Rectal smooth muscle tissue (tissue), 1 donor: ENCODE measurements at regions not wholly inside any gene's neighbourhood (a gene's known extent, or its start where the extent isn't known, plus 50 kb on each side); places are given as distances from the start of the nearest gene placed in this dataset.

Experiments
- H3K27ac ChIP-seq: one replicate; pipeline ENCODE4 v1.7.0; 2013; ENCODE audit warnings: low read depth, low read length, inconsistent platforms
- H3K27me3 ChIP-seq: one replicate; pipeline ENCODE4 v1.7.0; 2013; ENCODE audit warnings: low read length; ENCODE audit not compliant: control insufficient read depth, insufficient read depth
- H3K36me3 ChIP-seq: one replicate; pipeline ENCODE4 v1.7.0; 2013; ENCODE audit warnings: low read length; ENCODE audit not compliant: control insufficient read depth, insufficient read depth
- H3K4me1 ChIP-seq: one replicate; pipeline ENCODE4 v1.7.0; 2013; ENCODE audit warnings: low read length; ENCODE audit not compliant: control insufficient read depth, insufficient read depth
- H3K4me3 ChIP-seq: one replicate; pipeline ENCODE4 v1.7.0; 2013; ENCODE audit warnings: low read length
- H3K9ac ChIP-seq: one replicate; pipeline ENCODE4 v1.7.0; 2013; ENCODE audit warnings: low read length

GRCh38 chr12:115466076-115466475 is 782.1 kb upstream of the TBX3 start:
- H3K9ac ChIP-seq: no peak overlapping the region
- H3K36me3 ChIP-seq: no peaks in the 10 kb centered on the region
- H3K27me3 ChIP-seq: no peaks in the 10 kb centered on the region

GRCh38 chr12:115464661-115465060 is 780.7 kb upstream of the TBX3 start:
- Histone ChIP-seq H3K36me3 (no peaks in the 10 kb centered on the region), H3K9ac (no peak overlapping the region), H3K27me3 (no peaks in the 10 kb centered on the region), H3K4me3 (no peak overlapping the region), H3K27ac (no peak overlapping the region), H3K4me1 (no peaks in the 10 kb centered on the region)

More at GRCh38 chr12:115466076-115466475, 782.1 kb upstream of the TBX3 start:
- Histone ChIP-seq H3K4me3 (no peak overlapping the region), H3K27ac (no peak overlapping the region), H3K4me1 (no peaks in the 10 kb centered on the region)

- Histone ChIP-seq H3K27me3 (no peaks in the 10 kb centered on the region), H3K4me3 (no peak overlapping the region), H3K4me1 (no peaks in the 10 kb centered on the region), H3K9ac (no peak overlapping the region), H3K36me3 (no peaks in the 10 kb centered on the region), H3K27ac (no peak overlapping the region)
Measured at GRCh38 chr12:115464111-115464581, 780.2 kb upstream of the TBX3 start.

GRCh38 chr12:115461401-115461800 is 777.4 kb upstream of the TBX3 start:
- H3K36me3 ChIP-seq: no peaks in the 10 kb centered on the region
- H3K4me3 ChIP-seq: no peak overlapping the region
- no peaks in the 10 kb centered on the region for H3K4me1 ChIP-seq
- H3K9ac ChIP-seq: no peak overlapping the region
- H3K27ac ChIP-seq: no peak overlapping the region
- no peaks in the 10 kb centered on the region for H3K27me3 ChIP-seq

GRCh38 chr12:115457798-115458197 is 773.8 kb upstream of the TBX3 start:
- H3K4me3 ChIP-seq: no peak overlapping the region

GRCh38 chr12:115456946-115457689 is 773.1 kb upstream of the TBX3 start:
- no peak overlapping the region for H3K9ac ChIP-seq
- peaks cover 3% of the 10 kb centered on the region for H3K27me3 ChIP-seq
- no peaks in the 10 kb centered on the region for H3K36me3 ChIP-seq
- H3K4me1 ChIP-seq: no peaks in the 10 kb centered on the region
- H3K4me3 ChIP-seq: no peak overlapping the region
- no peak overlapping the region for H3K27ac ChIP-seq

More at GRCh38 chr12:115457798-115458197, 773.8 kb upstream of the TBX3 start:
- no peak overlapping the region for H3K9ac ChIP-seq
- no peak overlapping the region for H3K27ac ChIP-seq
- H3K27me3 ChIP-seq: no peaks in the 10 kb centered on the region
- H3K4me1 ChIP-seq: no peaks in the 10 kb centered on the region
- no peaks in the 10 kb centered on the region for H3K36me3 ChIP-seq

GRCh38 chr12:115455268-115455681 is 771.3 kb upstream of the TBX3 start:
- H3K4me3 ChIP-seq: no peak overlapping the region
- no peak overlapping the region for H3K27ac ChIP-seq
- no peaks in the 10 kb centered on the region for H3K4me1 ChIP-seq
- H3K9ac ChIP-seq: no peak overlapping the region
- H3K27me3 ChIP-seq: peaks cover 3% of the 10 kb centered on the region
- no peaks in the 10 kb centered on the region for H3K36me3 ChIP-seq

- H3K27ac ChIP-seq: no peak overlapping the region
- H3K36me3 ChIP-seq: no peaks in the 10 kb centered on the region
- H3K27me3 ChIP-seq: peaks cover 3% of the 10 kb centered on the region
- H3K4me1 ChIP-seq: no peaks in the 10 kb centered on the region
- no peak overlapping the region for H3K9ac ChIP-seq
- H3K4me3 ChIP-seq: no peak overlapping the region
Measured at GRCh38 chr12:115452751-115453281, 768.8 kb upstream of the TBX3 start.

GRCh38 chr12:115451780-115452736 is 768.1 kb upstream of the TBX3 start:
- Histone ChIP-seq H3K4me1 (no peaks in the 10 kb centered on the region), H3K27ac (no peak overlapping the region), H3K9ac (no peak overlapping the region), H3K27me3 (peaks cover 3% of the 10 kb centered on the region), H3K36me3 (no peaks in the 10 kb centered on the region), H3K4me3 (peak overlapping the region; percentile 50)

GRCh38 chr12:115451151-115451779 is 767.3 kb upstream of the TBX3 start:
- H3K9ac ChIP-seq: no peak overlapping the region
- peaks cover 3% of the 10 kb centered on the region for H3K27me3 ChIP-seq
- no peaks in the 10 kb centered on the region for H3K4me1 ChIP-seq
- no peaks in the 10 kb centered on the region for H3K36me3 ChIP-seq
- H3K27ac ChIP-seq: no peak overlapping the region
- H3K4me3 ChIP-seq: peak overlapping the region; percentile 30

- H3K4me3 ChIP-seq: no peak overlapping the region
- H3K4me1 ChIP-seq: no peaks in the 10 kb centered on the region
- H3K27ac ChIP-seq: no peak overlapping the region
- H3K36me3 ChIP-seq: no peaks in the 10 kb centered on the region
- H3K9ac ChIP-seq: no peak overlapping the region
- H3K27me3 ChIP-seq: peaks cover 3% of the 10 kb centered on the region
Measured at GRCh38 chr12:115450710-115451109, 766.7 kb upstream of the TBX3 start.

- H3K4me1 ChIP-seq: no peaks in the 10 kb centered on the region
Measured at GRCh38 chr12:115450017-115450416, 766.0 kb upstream of the TBX3 start.

More at GRCh38 chr12:115450017-115450416, 766.0 kb upstream of the TBX3 start:
- Histone ChIP-seq H3K4me3 (no peak overlapping the region), H3K36me3 (no peaks in the 10 kb centered on the region), H3K27me3 (peaks cover 3% of the 10 kb centered on the region), H3K9ac (no peak overlapping the region), H3K27ac (no peak overlapping the region)
